ENCODE measurements at regions not wholly inside any gene's neighbourhood (a gene's known extent, or its start where the extent isn't known, plus 50 kb on each side); places are given as distances from the start of the nearest gene placed in this dataset.

GRCh38 chr2:164006704-164007103 is 270.9 kb upstream of the FIGN start:
- no peak overlapping the region for H3K27ac ChIP-seq
- DNase-seq (ENCODE audit: low spot score in 2 of 2): no peak
- no peak for TF ChIP-seq CTCF (IDR thresholded peaks at IDR 0.05)
- no peak for TF ChIP-seq POLR2A (IDR thresholded peaks at IDR 0.05)
- TF ChIP-seq POLR2AphosphoS5 (IDR thresholded peaks at IDR 0.05): no peak
- intact Hi-C loops (cut with DNase I; ENCODE audit: low total_unique reads): no loop called here
- no peak overlapping the region for H3K4me3 ChIP-seq
- no peaks in the 10 kb centered on the region for H3K36me3 ChIP-seq
- no peaks in the 10 kb centered on the region for H3K9me3 ChIP-seq
- no peaks in the 10 kb centered on the region for H3K27me3 ChIP-seq
- H3K4me1 ChIP-seq: no peaks in the 10 kb centered on the region

DNA sequence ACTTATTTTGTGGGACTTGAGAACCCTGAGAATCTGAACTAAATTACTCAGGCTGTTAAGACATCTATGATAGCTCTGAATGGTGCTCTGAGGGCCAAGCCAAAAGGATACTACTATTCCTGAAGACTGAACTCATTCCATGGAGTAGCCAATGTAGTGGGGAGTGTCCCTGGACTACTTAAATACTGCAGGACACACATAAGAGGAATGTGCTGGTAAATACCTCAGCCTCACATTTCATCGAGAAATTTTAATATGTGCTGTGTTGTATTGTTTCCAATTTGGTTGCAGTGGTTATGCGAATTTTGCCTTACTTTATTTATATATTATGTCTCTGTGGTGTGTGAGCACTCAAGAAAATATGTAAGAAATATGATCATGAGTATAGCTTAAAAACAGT is 264.4 kb upstream of the FIGN start:
- Histone ChIP-seq H3K4me3 (no peak overlapping the region), H3K27me3 (no peaks in the 10 kb centered on the region), H3K4me1 (no peaks in the 10 kb centered on the region), H3K9me3 (no peaks in the 10 kb centered on the region), H3K27ac (no peak overlapping the region), H3K36me3 (no peaks in the 10 kb centered on the region)
- intact Hi-C loops (cut with DNase I; ENCODE audit: low total_unique reads): no loop called here
- TF ChIP-seq POLR2AphosphoS5 (IDR thresholded peaks at IDR 0.05) (no peak), POLR2A (IDR thresholded peaks at IDR 0.05) (no peak), CTCF (IDR thresholded peaks at IDR 0.05) (no peak)
- no peak for DNase-seq (ENCODE audit: low spot score in 2 of 2)

- no peak overlapping the region for H3K27ac ChIP-seq
- no peaks in the 10 kb centered on the region for H3K4me1 ChIP-seq
- no peak overlapping the region for H3K4me3 ChIP-seq
- H3K9me3 ChIP-seq: no peaks in the 10 kb centered on the region
- H3K36me3 ChIP-seq: no peaks in the 10 kb centered on the region
- H3K27me3 ChIP-seq: no peaks in the 10 kb centered on the region
- TF ChIP-seq POLR2A (IDR thresholded peaks at IDR 0.05) (no peak), CTCF (IDR thresholded peaks at IDR 0.05) (no peak), POLR2AphosphoS5 (IDR thresholded peaks at IDR 0.05) (no peak)
- intact Hi-C loops (cut with DNase I; ENCODE audit: low total_unique reads): no loop called here
- no peak for DNase-seq (ENCODE audit: low spot score in 2 of 2)
These were observed 261.7 kb upstream of the FIGN start for GRCh38 chr2:163997466-163997865.

DNA sequence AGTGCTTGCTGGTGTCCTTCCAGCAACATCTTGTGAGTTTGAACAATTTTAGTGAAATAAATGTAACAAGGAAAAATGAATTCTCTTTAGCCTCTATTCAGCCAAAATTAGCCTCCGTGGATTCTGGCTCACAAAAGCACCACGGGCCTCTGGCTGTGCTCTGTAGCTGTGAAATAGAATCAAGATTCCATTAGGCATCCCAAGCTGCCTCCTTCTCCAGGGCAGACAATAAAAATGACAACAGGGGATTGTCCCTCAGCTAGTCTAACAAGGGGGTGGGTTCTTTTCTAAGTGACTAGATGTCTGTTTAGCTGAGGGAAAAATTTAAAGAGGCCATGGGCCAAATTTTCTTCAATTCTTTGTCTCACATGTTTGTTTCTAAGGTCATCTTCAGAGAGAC is 254.7 kb upstream of the FIGN start:
- Histone ChIP-seq H3K27me3 (no peaks in the 10 kb centered on the region), H3K4me1 (no peaks in the 10 kb centered on the region), H3K9me3 (no peaks in the 10 kb centered on the region), H3K4me3 (no peak overlapping the region), H3K27ac (no peak overlapping the region), H3K36me3 (no peaks in the 10 kb centered on the region)
- TF ChIP-seq POLR2AphosphoS5 (IDR thresholded peaks at IDR 0.05): no peak
- TF ChIP-seq POLR2A (IDR thresholded peaks at IDR 0.05): no peak
- no peak for DNase-seq (ENCODE audit: low spot score in 2 of 2)
- intact Hi-C loops (cut with DNase I; ENCODE audit: low total_unique reads): no loop called here

- no peak for TF ChIP-seq POLR2AphosphoS5 (IDR thresholded peaks at IDR 0.05)
- TF ChIP-seq CTCF (IDR thresholded peaks at IDR 0.05): no peak
- TF ChIP-seq POLR2A (IDR thresholded peaks at IDR 0.05): no peak
- intact Hi-C loops (cut with DNase I; ENCODE audit: low total_unique reads): no loop called here
- H3K4me1 ChIP-seq: no peaks in the 10 kb centered on the region
- no peak overlapping the region for H3K27ac ChIP-seq
- no peak for DNase-seq (ENCODE audit: low spot score in 2 of 2)
- H3K36me3 ChIP-seq: no peaks in the 10 kb centered on the region
- no peak overlapping the region for H3K4me3 ChIP-seq
- H3K27me3 ChIP-seq: no peaks in the 10 kb centered on the region
- no peaks in the 10 kb centered on the region for H3K9me3 ChIP-seq
These were observed 254.3 kb upstream of the FIGN start for GRCh38 chr2:163990101-163990500.
